ENCODE measurements at regions not wholly inside any gene's neighbourhood (a gene's known extent, or its start where the extent isn't known, plus 50 kb on each side); places are given as distances from the start of the nearest gene placed in this dataset.

- TF ChIP-seq CTCF (IDR thresholded peaks at IDR 0.05) = no peak
- no peak for TF ChIP-seq POLR2A (IDR thresholded peaks at IDR 0.05)
Measured at GRCh38 chr5:41600731-41601130, 90.3 kb upstream of the PLCXD3 start.
